Renal cortex interstitium (tissue), 11 donors: ENCODE measurements at regions not wholly inside any gene's neighbourhood (a gene's known extent, or its start where the extent isn't known, plus 50 kb on each side); places are given as distances from the start of the nearest gene placed in this dataset.

ENCODE experiments used
- DNase-seq, 11 donors: peaks; one replicate each; pipeline ENCODE4 v3.0.0-alpha.2; 2013; ENCODE audit warnings: low read depth in 9 of 11, low spot score in 4 of 11; ENCODE audit errors: extremely low read depth in 1 of 11

GRCh38 chr17:33504571-33504970, 211.5 kb upstream of the ASIC2 start:
- no peak for DNase-seq

GRCh38 chr17:33506889-33507650, 214.0 kb upstream of the ASIC2 start:
- DNase-seq = peak in 10 of 11 donors; percentile 19 to 64 (median 39)

- DNase-seq = no peak
These were observed 215.1 kb upstream of the ASIC2 start for GRCh38 chr17:33508215-33508614.

GRCh38 chr17:33509331-33509730, 216.2 kb upstream of the ASIC2 start:
- no peak for DNase-seq

- DNase-seq = no peak
These were observed 218.6 kb upstream of the ASIC2 start for GRCh38 chr17:33511670-33512069.

GRCh38 chr17:33512113-33512512, 219.0 kb upstream of the ASIC2 start:
- DNase-seq = no peak

- DNase-seq = no peak
These were observed 220.7 kb upstream of the ASIC2 start for GRCh38 chr17:33513769-33514168.

- no peak for DNase-seq
These were observed 221.3 kb upstream of the ASIC2 start for GRCh38 chr17:33514369-33514768.

- DNase-seq = no peak
These were observed 222.9 kb upstream of the ASIC2 start for GRCh38 chr17:33515974-33516373.

GRCh38 chr17:33516645-33517044, 223.6 kb upstream of the ASIC2 start:
- DNase-seq = no peak

GRCh38 chr17:33517746-33518145, 224.7 kb upstream of the ASIC2 start:
- DNase-seq = no peak

GRCh38 chr17:33519692-33520091, 226.6 kb upstream of the ASIC2 start:
- DNase-seq = no peak

- DNase-seq = peak in 7 of 11 donors; percentile 33 to 63 (median 47)
These were observed 227.6 kb upstream of the ASIC2 start for GRCh38 chr17:33520426-33521330.

- no peak for DNase-seq
These were observed 228.7 kb upstream of the ASIC2 start for GRCh38 chr17:33521784-33522183.

- no peak for DNase-seq
These were observed 229.5 kb upstream of the ASIC2 start for GRCh38 chr17:33522623-33523022.

GRCh38 chr17:33523577-33523981, 230.5 kb upstream of the ASIC2 start:
- no peak for DNase-seq

- DNase-seq = no peak
These were observed 232.1 kb upstream of the ASIC2 start for GRCh38 chr17:33525186-33525585.

- no peak for DNase-seq
These were observed 233.6 kb upstream of the ASIC2 start for GRCh38 chr17:33526717-33527116.

GRCh38 chr17:33527290-33527689, 234.2 kb upstream of the ASIC2 start:
- no peak for DNase-seq

- DNase-seq = no peak
These were observed 235.8 kb upstream of the ASIC2 start for GRCh38 chr17:33528846-33529245.
